SU-DHL-6 (cell line): ENCODE measurements at regions not wholly inside any gene's neighbourhood (a gene's known extent, or its start where the extent isn't known, plus 50 kb on each side); places are given as distances from the start of the nearest gene placed in this dataset.

ENCODE experiments used
- EZH2phosphoT487 ChIP-seq: fragments of 200-600 bp; sonication (generic), shearing (Covaris generic); conservative IDR thresholded peaks from 2 replicates; pipeline ENCODE4 v1.6.1; 2018; ENCODE audit warnings: mild to moderate bottlenecking, antibody characterized with exemption, low read length, moderate library complexity, mixed read lengths
- TF ChIP-seq, protein P1 (sequence below): fragments of 200-600 bp; sonication (generic); IDR thresholded peaks from one replicate; pipeline ENCODE4 v1.5.1; 2017; ENCODE audit warnings: antibody characterized with exemption, mild to moderate bottlenecking, low read length, moderate library complexity; ENCODE audit not compliant: insufficient read depth, poor library complexity, severe bottlenecking

DNA sequence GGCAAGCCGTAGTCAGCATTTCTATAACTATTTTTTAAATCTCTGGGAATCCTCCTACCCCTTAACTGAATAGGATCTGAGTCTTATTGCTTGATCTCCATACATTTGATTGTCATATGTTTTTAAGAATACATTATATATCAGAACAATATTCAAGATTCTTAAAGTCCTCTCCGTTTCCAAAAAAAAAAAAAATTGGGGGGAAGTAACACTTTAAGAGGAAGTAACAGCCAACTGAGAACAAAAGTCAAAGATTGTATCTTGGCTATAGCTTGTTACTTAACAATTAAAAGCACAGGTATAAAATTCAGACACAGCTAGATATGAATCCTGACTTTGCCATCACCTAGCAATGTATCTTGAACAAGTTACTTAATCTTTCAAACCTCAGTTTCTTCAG is 169.9 kb upstream of the ADO start:
- TF ChIP-seq, protein P1, sequence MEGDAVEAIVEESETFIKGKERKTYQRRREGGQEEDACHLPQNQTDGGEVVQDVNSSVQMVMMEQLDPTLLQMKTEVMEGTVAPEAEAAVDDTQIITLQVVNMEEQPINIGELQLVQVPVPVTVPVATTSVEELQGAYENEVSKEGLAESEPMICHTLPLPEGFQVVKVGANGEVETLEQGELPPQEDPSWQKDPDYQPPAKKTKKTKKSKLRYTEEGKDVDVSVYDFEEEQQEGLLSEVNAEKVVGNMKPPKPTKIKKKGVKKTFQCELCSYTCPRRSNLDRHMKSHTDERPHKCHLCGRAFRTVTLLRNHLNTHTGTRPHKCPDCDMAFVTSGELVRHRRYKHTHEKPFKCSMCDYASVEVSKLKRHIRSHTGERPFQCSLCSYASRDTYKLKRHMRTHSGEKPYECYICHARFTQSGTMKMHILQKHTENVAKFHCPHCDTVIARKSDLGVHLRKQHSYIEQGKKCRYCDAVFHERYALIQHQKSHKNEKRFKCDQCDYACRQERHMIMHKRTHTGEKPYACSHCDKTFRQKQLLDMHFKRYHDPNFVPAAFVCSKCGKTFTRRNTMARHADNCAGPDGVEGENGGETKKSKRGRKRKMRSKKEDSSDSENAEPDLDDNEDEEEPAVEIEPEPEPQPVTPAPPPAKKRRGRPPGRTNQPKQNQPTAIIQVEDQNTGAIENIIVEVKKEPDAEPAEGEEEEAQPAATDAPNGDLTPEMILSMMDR: no peak
- TF ChIP-seq EZH2phosphoT487: no peak
